H1 (cell line): ENCODE measurements at regions not wholly inside any gene's neighbourhood (a gene's known extent, or its start where the extent isn't known, plus 50 kb on each side); places are given as distances from the start of the nearest gene placed in this dataset.

Experiments
- CTCF ChIA-PET: fragments of 300-600 bp; sonication (Branson Sonifier 250); formaldehyde crosslinking; loops from one replicate; lab custom pipeline; 2021; ENCODE audit not compliant: partially characterized antibody; lab: Charles Lee
- POLR2A ChIA-PET: fragments of 300-600 bp; sonication (Branson Sonifier 250); formaldehyde crosslinking; loops from one replicate; lab custom pipeline; 2021; ENCODE audit warnings: inconsistent platforms; ENCODE audit not compliant: partially characterized antibody; lab: Charles Lee
- DNase-seq, 2 experiments: peaks; one replicate each; pipeline versions ENCODE4 v3.0.0 to v3.0.0-alpha.2; 2010 to 2022; ENCODE audit warnings: low spot score in 2 of 2, low read depth in 1 of 2, mixed read lengths in 1 of 2
- FAIRE-seq: peaks from 2 replicates; lab custom pipeline; 2011; peaks lifted over from hg19 to GRCh38; lab: Jason Lieb, UNC
- H2AFZ ChIP-seq: 2 replicates; pipeline ENCODE4 v1.8.1; 2012; ENCODE audit warnings: low read length, inconsistent platforms
- H2AK5ac ChIP-seq: 2 replicates; pipeline ENCODE4 v1.6.1; 2013; ENCODE audit warnings: low read depth, low read length
- H2BK120ac ChIP-seq: replicated peaks from 2 replicates; pipeline ENCODE3; 2013; ENCODE audit warnings: low read depth, low read length, inconsistent platforms
- H2BK12ac ChIP-seq: 2 replicates; pipeline ENCODE4 v1.6.1; 2013; ENCODE audit warnings: low read depth, low read length
- H2BK15ac ChIP-seq: 2 replicates; pipeline ENCODE4 v1.6.1; 2013; ENCODE audit warnings: low read length
- H2BK20ac ChIP-seq: 2 replicates; pipeline ENCODE4 v1.6.1; 2013; ENCODE audit warnings: low read length
- H2BK5ac ChIP-seq: 2 replicates; pipeline ENCODE4 v1.6.1; 2013; ENCODE audit warnings: low read depth, low read length
- H3K14ac ChIP-seq: 2 replicates; pipeline ENCODE4 v1.6.1; 2013; ENCODE audit warnings: inconsistent platforms; ENCODE audit not compliant: insufficient read length
- H3K18ac ChIP-seq: 2 replicates; pipeline ENCODE4 v1.6.1; 2013; ENCODE audit warnings: low read length; ENCODE audit errors: extremely low read depth
- H3K23ac ChIP-seq: 2 replicates; pipeline ENCODE4 v1.6.1; 2013; ENCODE audit warnings: inconsistent platforms; ENCODE audit not compliant: insufficient read length
- H3K23me2 ChIP-seq: 2 replicates; pipeline ENCODE4 v1.6.1; 2013; ENCODE audit warnings: low read depth, low read length
- H3K27ac ChIP-seq: 2 replicates; pipeline ENCODE4 v1.6.1; 2011; ENCODE audit warnings: low read depth, low read length, inconsistent platforms
- H3K27me3 ChIP-seq, 4 experiments: replicated peaks in 1 of 4; 1 replicate in 1 of 4; 2 replicates in 3 of 4; pipeline versions ENCODE4 v1.6.1 to v1.8.1; 2011 to 2013; ENCODE audit warnings: low read length in 3 of 4, mild to moderate bottlenecking in 3 of 4, inconsistent platforms in 2 of 4, mixed read lengths in 2 of 4, moderate library complexity in 1 of 4; ENCODE audit not compliant: control insufficient read depth in 3 of 4, insufficient read depth in 3 of 4; ENCODE audit errors: extremely low read depth in 1 of 4
- H3K36me3 ChIP-seq, 4 experiments: 2 replicates each; pipeline versions ENCODE4 v1.6.1 to v1.8.1; 2011 to 2013; ENCODE audit warnings: mild to moderate bottlenecking in 4 of 4, low read length in 3 of 4, moderate library complexity in 2 of 4, control low read depth in 1 of 4, inconsistent platforms in 1 of 4; ENCODE audit not compliant: insufficient read depth in 4 of 4, control insufficient read depth in 2 of 4
- H3K4ac ChIP-seq: replicated peaks from 2 replicates; pipeline ENCODE3; 2013; ENCODE audit warnings: low read length, low read depth, mixed read lengths, inconsistent platforms; ENCODE audit not compliant: insufficient read length
- H3K4me1 ChIP-seq, 4 experiments: replicated peaks in 1 of 4; 1 replicate in 1 of 4; 2 replicates in 3 of 4; pipeline versions ENCODE4 v1.6.1 to v1.8.1; 2011 to 2013; ENCODE audit warnings: low read length in 3 of 4, inconsistent platforms in 2 of 4, mixed read lengths in 1 of 4; ENCODE audit not compliant: insufficient read depth in 4 of 4, control insufficient read depth in 3 of 4
- H3K4me2 ChIP-seq, 2 experiments: 2 replicates each; pipeline versions ENCODE4 v1.6.1 to v1.8.1; 2011 to 2013; ENCODE audit warnings: low read depth in 2 of 2, low read length in 2 of 2, control low read depth in 1 of 2, inconsistent platforms in 1 of 2, mild to moderate bottlenecking in 1 of 2; ENCODE audit not compliant: insufficient read depth in 1 of 2
- H3K4me3 ChIP-seq, 4 experiments: fragments of 200-600, 300-600 bp in 1 of 4; sonication (generic), shearing (Covaris generic), sonication (Bioruptor Twin) in 1 of 4; 2 replicates each; pipeline versions ENCODE4 v1.5.1 to v1.8.1; 2011 to 2016; ENCODE audit warnings: low read length in 4 of 4, low read depth in 3 of 4, control low read depth in 2 of 4, inconsistent platforms in 2 of 4, mild to moderate bottlenecking in 2 of 4, mixed read lengths in 1 of 4, moderate library complexity in 1 of 4; ENCODE audit not compliant: insufficient read depth in 2 of 4; ENCODE audit errors: extremely low read depth in 1 of 4
- H3K56ac ChIP-seq: replicated peaks from 2 replicates; pipeline ENCODE3; 2013; ENCODE audit warnings: low read depth, mild to moderate bottlenecking, mixed read lengths, low read length, inconsistent platforms; ENCODE audit not compliant: insufficient read length
- H3K79me1 ChIP-seq: 2 replicates; pipeline ENCODE4 v1.6.1; 2013; ENCODE audit warnings: low read depth, low read length, control low read depth
- H3K79me2 ChIP-seq, 2 experiments: 2 replicates each; pipeline versions ENCODE4 v1.6.1 to v1.8.1; 2012 to 2013; ENCODE audit warnings: low read length in 2 of 2, mild to moderate bottlenecking in 2 of 2, inconsistent platforms in 1 of 2; ENCODE audit not compliant: insufficient read depth in 2 of 2, control insufficient read depth in 1 of 2
- H3K9ac ChIP-seq, 4 experiments: replicated peaks in 1 of 4; 1 replicate in 1 of 4; 2 replicates in 3 of 4; pipeline versions ENCODE4 v1.6.1 to v1.8.1; 2011 to 2013; ENCODE audit warnings: low read depth in 3 of 4, low read length in 3 of 4, control low read depth in 2 of 4, mild to moderate bottlenecking in 2 of 4, moderate library complexity in 2 of 4, inconsistent platforms in 1 of 4; ENCODE audit errors: extremely low read depth in 1 of 4
- H3K9me3 ChIP-seq, 2 experiments: 2 replicates each; pipeline versions ENCODE4 v1.6.1 to v1.8.1; 2012 to 2013; ENCODE audit warnings: mild to moderate bottlenecking in 2 of 2, moderate library complexity in 2 of 2, control low read depth in 1 of 2, inconsistent platforms in 1 of 2, low read depth in 1 of 2, low read length in 1 of 2, mixed read lengths in 1 of 2; ENCODE audit not compliant: insufficient read depth in 2 of 2
- H4K20me1 ChIP-seq, 2 experiments: replicated peaks in 1 of 2; 2 replicates each; pipeline versions ENCODE3 to v1.8.1; 2011 to 2013; ENCODE audit warnings: inconsistent platforms in 2 of 2, low read length in 2 of 2, mild to moderate bottlenecking in 1 of 2; ENCODE audit not compliant: insufficient read depth in 2 of 2, control insufficient read depth in 1 of 2
- H4K5ac ChIP-seq: 2 replicates; pipeline ENCODE4 v1.6.1; 2013; ENCODE audit warnings: low read length, low read depth, mixed read lengths, inconsistent platforms; ENCODE audit not compliant: insufficient read length
- H4K8ac ChIP-seq: 2 replicates; pipeline ENCODE4 v1.8.0; 2013; ENCODE audit warnings: mild to moderate bottlenecking, moderate library complexity, low read length, inconsistent platforms; ENCODE audit not compliant: insufficient read depth; ENCODE audit errors: extremely low read depth
- H4K91ac ChIP-seq: replicated peaks from 2 replicates; pipeline ENCODE3; 2013; ENCODE audit warnings: low read length, mixed read lengths, inconsistent platforms; ENCODE audit not compliant: insufficient read length
- BRCA1 ChIP-seq: IDR thresholded peaks from 2 replicates; pipeline ENCODE4 v1.6.1; 2012; ENCODE audit warnings: low read depth, low read length, improper control_type of control experiment
- EP300 ChIP-seq, 2 experiments: IDR thresholded peaks; 1 replicate in 1 of 2; 2 replicates in 1 of 2; pipeline ENCODE4 v1.6.1; 2011 to 2012; ENCODE audit warnings: low read depth in 2 of 2, low read length in 2 of 2, mild to moderate bottlenecking in 2 of 2, borderline replicate concordance in 1 of 2, inconsistent platforms in 1 of 2, moderate library complexity in 1 of 2
- RBBP5 ChIP-seq: IDR thresholded peaks from 2 replicates; pipeline ENCODE4 v1.7.1; 2012; ENCODE audit warnings: low read depth, mild to moderate bottlenecking, inconsistent platforms, low read length, moderate library complexity, borderline replicate concordance
- WGBS, 2 experiments: shearing (Covaris generic) in 1 of 2; methylation state at CpG; one replicate each; pipeline versions ENCODE4 v1.1.6 to v1.1.7; 2013 to 2015; ENCODE audit warnings: low lambda C conversion rate in 2 of 2, mixed read lengths in 2 of 2, inconsistent platforms in 1 of 2, low coverage in 1 of 2, missing lambda C conversion rate in 1 of 2; ENCODE audit not compliant: insufficient replicate concordance in 2 of 2, insufficient coverage in 1 of 2, insufficient read length in 1 of 2; ENCODE audit errors: extremely low coverage in 1 of 2, missing lambda C conversion rate in 1 of 2; 5-methylcytosine and 5-hydroxymethylcytosine counted together

DNA sequence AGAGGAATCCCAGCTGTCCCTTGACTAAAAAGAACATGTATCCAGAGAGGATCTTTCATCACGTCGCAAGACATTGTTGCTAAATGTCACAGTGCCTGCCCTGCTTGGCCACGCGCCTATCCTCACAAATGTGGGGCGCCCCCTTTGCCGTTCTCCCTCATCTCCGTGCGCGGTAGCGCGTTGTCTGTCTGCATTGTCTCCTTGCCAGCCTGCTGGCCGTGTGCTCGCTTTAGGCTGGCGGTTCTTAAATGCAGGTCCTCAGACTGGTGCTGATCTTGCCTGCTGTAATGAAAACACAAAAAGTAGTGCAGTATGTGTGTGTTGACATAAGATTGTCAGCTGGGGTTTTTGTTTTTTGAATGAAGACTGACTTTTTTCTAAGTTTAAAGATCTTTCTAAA, 198.2 kb upstream of the RGS6 start (continued):
- no peak for TF ChIP-seq BRCA1

DNA sequence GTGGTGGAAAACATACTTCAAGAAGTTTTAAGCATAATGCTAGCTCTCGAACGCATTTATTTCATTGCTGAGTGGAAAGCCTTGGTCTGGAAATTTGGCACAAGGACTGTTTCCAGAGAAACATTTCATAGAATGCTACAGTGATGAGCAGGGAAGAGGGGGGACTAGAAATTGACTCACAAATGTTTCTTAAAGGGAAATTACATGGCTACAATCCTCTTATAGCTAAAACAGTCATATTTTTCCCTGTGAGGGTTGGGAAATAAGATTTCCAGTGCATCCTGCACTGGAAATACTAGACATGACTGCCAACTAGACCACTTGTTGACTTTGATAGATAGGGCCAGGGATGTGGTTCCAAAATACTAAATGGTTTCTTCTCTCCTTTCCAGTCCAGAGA, 197.3 kb upstream of the RGS6 start:
- 96% methylated on average over 2 of the region's 2 CpGs; no CpG with 5 or more reads in 1 of the 2 experiments for WGBS, 2 experiments
- Histone ChIP-seq H4K5ac (no peak overlapping the region), H4K20me1 (no peaks in the 10 kb centered on the region), H3K9me3 (no peaks in the 10 kb centered on the region), H3K79me2 (no peaks in the 10 kb centered on the region), H4K91ac (no peak overlapping the region), H3K23me2 (no peaks in the 10 kb centered on the region), H3K23ac (no peak overlapping the region), H3K9ac (no peak overlapping the region), H4K8ac (no peak overlapping the region), H2AK5ac (no peak overlapping the region), H2BK20ac (no peak overlapping the region), H3K4me1 (no peaks in the 10 kb centered on the region), H2AFZ (no peak overlapping the region), H3K18ac (no peak overlapping the region), H3K36me3 (peaks cover 7 to 44% (median 31%) of the 10 kb centered on the region in 4 experiments; a peak in 7 of 8 replicates), H3K4ac (no peak overlapping the region), H3K56ac (no peak overlapping the region), H3K14ac (no peak overlapping the region), H3K27me3 (no peaks in the 10 kb centered on the region), H3K4me3 (no peak overlapping the region), H3K27ac (no peak overlapping the region), H2BK120ac (no peak overlapping the region), H3K4me2 (no peak overlapping the region), H2BK15ac (no peak overlapping the region), H2BK12ac (no peak overlapping the region), H2BK5ac (no peak overlapping the region), H3K79me1 (no peaks in the 10 kb centered on the region)
- ChIA-PET CTCF (interaction anchor here (1.4 kb wide), 1 partner anchor 19 kb away, joined by 3 read pairs; no protein-coding TSS in a partner anchor), POLR2A (no interaction called here)
- no peak for DNase-seq
- TF ChIP-seq RBBP5 (no peak), EP300 (IDR thresholded peaks at IDR 0.05; ENCODE audit: borderline replicate concordance in 1 of 2, low read depth in 2 of 2, low read length in 2 of 2) (no peak)
- TF ChIP-seq, all 59 proteins: peak for 0
- FAIRE-seq, result no peak
